HCT116 (cell line): ENCODE measurements at regions not wholly inside any gene's neighbourhood (a gene's known extent, or its start where the extent isn't known, plus 50 kb on each side); places are given as distances from the start of the nearest gene placed in this dataset.

ENCODE experiments used
- ATAC-seq: fragments of 200-7000 bp; cut with Tn5 transposase; 2 replicates; pipeline ENCODE4 v1.9.1; 2020; ENCODE audit warnings: mild to moderate bottlenecking, moderate library complexity
- BruUV-seq: library from RNA; stranded (reverse); fragments of 400-500 nt; replicated peaks from 2 replicates; lab custom pipeline; 2021; lab: Mats Ljungman, UMichigan
- CTCF ChIA-PET: fragments of 300-600 bp; sonication (Branson Sonifier 250); formaldehyde crosslinking; loops from one replicate; lab custom pipeline; 2021; ENCODE audit warnings: antibody characterized with exemption; lab: Charles Lee
- POLR2A ChIA-PET: fragments of 300-600, 350-600 bp; sonication (Branson Sonifier 250); formaldehyde crosslinking; loops from one replicate; lab custom pipeline; 2021; ENCODE audit warnings: antibody characterized with exemption; lab: Charles Lee
- RAD21 ChIA-PET, 2 experiments: fragments of 300-600 bp; sonication (Branson Sonifier 250); formaldehyde crosslinking; loops; one replicate each; lab custom pipeline; 2023; ENCODE audit warnings: low total read pairs in 2 of 2; ENCODE audit not compliant: uncharacterized antibody in 2 of 2, unreplicated experiment in 2 of 2, low non-redundant PET in 1 of 2; lab: Charles Lee
- DNase-seq: peaks from one replicate; pipeline ENCODE4 v3.0.0-alpha.2; 2010; ENCODE audit warnings: low read depth, low spot score
- H2AFZ ChIP-seq: fragments of 200-600 bp; shearing (Covaris generic), sonication (generic); 2 replicates; pipeline ENCODE4 v1.6.1; 2017; ENCODE audit warnings: low read depth, mixed run types, mixed read lengths, antibody characterized with exemption, low read length; ENCODE audit not compliant: poor library complexity, severe bottlenecking
- H3K27ac ChIP-seq: 2 replicates; pipeline ENCODE4 v1.5.1; 2012; ENCODE audit warnings: low read depth, low read length
- H3K27me3 ChIP-seq: fragments of 200-600 bp; sonication (generic); 2 replicates; pipeline ENCODE4 v1.6.1; 2016; ENCODE audit warnings: mixed run types, low read length, mixed read lengths; ENCODE audit not compliant: insufficient read depth
- H3K36me3 ChIP-seq, 2 experiments: fragments of 200-500 bp in 1 of 2; fragments of 200-600 bp in 1 of 2; sonication (Bioruptor generic) in 1 of 2; sonication (generic) in 1 of 2; 2 replicates each; pipeline versions ENCODE4 v1.5.1 to v1.6.1; 2014 to 2016; ENCODE audit warnings: low read length in 2 of 2, inconsistent platforms in 1 of 2, mixed read lengths in 1 of 2, mixed run types in 1 of 2; ENCODE audit not compliant: insufficient read depth in 2 of 2, control insufficient read depth in 1 of 2
- H3K4me1 ChIP-seq, 2 experiments: fragments of 200-600 bp in 1 of 2; sonication (generic) in 1 of 2; 2 replicates each; pipeline versions ENCODE4 v1.5.1 to v1.6.1; 2012 to 2017; ENCODE audit warnings: low read length in 2 of 2, inconsistent platforms in 1 of 2, mild to moderate bottlenecking in 1 of 2, mixed read lengths in 1 of 2, mixed run types in 1 of 2, moderate library complexity in 1 of 2; ENCODE audit not compliant: insufficient read depth in 2 of 2, control insufficient read depth in 1 of 2
- H3K4me2 ChIP-seq: fragments of 200-600 bp; sonication (generic); 2 replicates; pipeline ENCODE4 v1.6.1; 2017; ENCODE audit warnings: mixed run types, low read length, mixed read lengths
- H3K4me3 ChIP-seq, 2 experiments: fragments of 200-600 bp in 1 of 2; sonication (generic) in 1 of 2; replicated peaks in 1 of 2; 2 replicates each; pipeline ENCODE4 v1.5.1; 2011 to 2016; ENCODE audit warnings: low read length in 2 of 2, control low read depth in 1 of 2, low read depth in 1 of 2, mild to moderate bottlenecking in 1 of 2, mixed read lengths in 1 of 2, mixed run types in 1 of 2
- H3K79me2 ChIP-seq: fragments of 200-600 bp; sonication (generic); 2 replicates; pipeline ENCODE4 v1.6.1; 2017; ENCODE audit warnings: mild to moderate bottlenecking, mixed run types, low read length, moderate library complexity, mixed read lengths; ENCODE audit not compliant: insufficient read depth
- H3K9ac ChIP-seq: fragments of 200-600 bp; sonication (generic); 2 replicates; pipeline ENCODE4 v1.6.1; 2016; ENCODE audit warnings: low read length, mixed read lengths
- H3K9me2 ChIP-seq: fragments of 200-600 bp; sonication (generic), shearing (Covaris generic); 2 replicates; pipeline ENCODE4 v1.6.1; 2017; ENCODE audit warnings: mixed run types, mild to moderate bottlenecking, moderate library complexity; ENCODE audit not compliant: insufficient read depth
- H3K9me3 ChIP-seq, 2 experiments: fragments of 200-500 bp in 1 of 2; fragments of 200-600 bp in 1 of 2; sonication (Bioruptor generic) in 1 of 2; sonication (generic) in 1 of 2; 2 replicates each; pipeline ENCODE4 v1.6.1; 2014 to 2017; ENCODE audit warnings: low read length in 2 of 2, mixed read lengths in 2 of 2, inconsistent platforms in 1 of 2, low read depth in 1 of 2, mild to moderate bottlenecking in 1 of 2, mixed run types in 1 of 2, moderate library complexity in 1 of 2; ENCODE audit not compliant: control insufficient read depth in 1 of 2, insufficient read depth in 1 of 2
- H4K20me1 ChIP-seq: fragments of 200-600 bp; sonication (generic), shearing (Covaris generic); 2 replicates; pipeline ENCODE4 v1.6.1; 2017; ENCODE audit warnings: mixed run types, mild to moderate bottlenecking, moderate library complexity; ENCODE audit not compliant: insufficient read depth
- CTCF ChIP-seq, 3 experiments: fragments of 200-600 bp in 1 of 3; sonication (generic) in 1 of 3; IDR thresholded peaks in 2 of 3; conservative IDR thresholded peaks in 1 of 3; 2 replicates each; pipeline ENCODE4 v1.5.1; 2012 to 2017; ENCODE audit warnings: low read depth in 2 of 3, low read length in 2 of 3, antibody characterized with exemption in 1 of 3, borderline replicate concordance in 1 of 3, control low read depth in 1 of 3, mild to moderate bottlenecking in 1 of 3, mixed read lengths in 1 of 3, mixed run types in 1 of 3, moderate library complexity in 1 of 3; ENCODE audit not compliant: insufficient read depth in 1 of 3
- EGR1 ChIP-seq: IDR thresholded peaks from 2 replicates; pipeline ENCODE4 v1.6.1; 2012; ENCODE audit warnings: low read depth
- ELF1 ChIP-seq: IDR thresholded peaks from 2 replicates; pipeline ENCODE4 v1.6.1; 2012; ENCODE audit warnings: low read depth, borderline replicate concordance
- EZH2 ChIP-seq: fragments of 200-600 bp; sonication (generic); IDR thresholded peaks from 2 replicates; pipeline ENCODE4 v1.6.1; 2017; ENCODE audit warnings: antibody characterized with exemption, mixed run types
- FOSL1 ChIP-seq: IDR thresholded peaks from 2 replicates; pipeline ENCODE4 v1.6.1; 2012; ENCODE audit warnings: low read depth
- intact Hi-C: fragments of 100-400 bp; cut with micrococcal nuclease; formaldehyde crosslinking; loops from 2 replicates; pipeline ENCODE4 v1.10.0; 2022

- H3K4me2 ChIP-seq, result no peak overlapping the region
- BruUV-seq, result no TSS peak
- H3K36me3 ChIP-seq, result no peaks in the 10 kb centered on the region
- ChIA-PET CTCF (no interaction called here), RAD21 (no interaction called here), POLR2A (no interaction called here)
- ATAC-seq, result no peak
- no peak overlapping the region for H3K4me3 ChIP-seq
- H3K9me3 ChIP-seq, result no peaks in the 10 kb centered on the region
- no peaks in the 10 kb centered on the region for H4K20me1 ChIP-seq
- H3K27ac ChIP-seq, result no peak overlapping the region
- no peaks in the 10 kb centered on the region for H3K79me2 ChIP-seq
- intact Hi-C loops, result no loop called here
- H3K9ac ChIP-seq, result no peak overlapping the region
- H3K27me3 ChIP-seq, result no peaks in the 10 kb centered on the region
- no peak overlapping the region for H2AFZ ChIP-seq
- H3K9me2 ChIP-seq, result no peaks in the 10 kb centered on the region
- no peak for DNase-seq
- TF ChIP-seq EGR1 (no peak), ELF1 (no peak), EZH2 (no peak)
- H3K4me1 ChIP-seq, result no peaks in the 10 kb centered on the region
Measured at GRCh38 chr13:76647550-76647949, 238.7 kb downstream of the KCTD12 start.

GRCh38 chr13:76646946-76647345, 239.3 kb downstream of the KCTD12 start:
- H3K27ac ChIP-seq, result no peak overlapping the region
- ATAC-seq (no peak), DNase-seq (no peak)
- no TSS peak for BruUV-seq
- H3K79me2 ChIP-seq, result no peaks in the 10 kb centered on the region
- H3K4me3 ChIP-seq, result no peak overlapping the region
- no peaks in the 10 kb centered on the region for H3K27me3 ChIP-seq
- no peak overlapping the region for H3K4me2 ChIP-seq
- no peaks in the 10 kb centered on the region for H3K9me2 ChIP-seq
- no peaks in the 10 kb centered on the region for H4K20me1 ChIP-seq
- no peaks in the 10 kb centered on the region for H3K9me3 ChIP-seq
- no peaks in the 10 kb centered on the region for H3K36me3 ChIP-seq
- intact Hi-C loops, result no loop called here
- H3K9ac ChIP-seq, result no peak overlapping the region
- ChIA-PET POLR2A (no interaction called here), RAD21 (no interaction called here), CTCF (no interaction called here)
- no peak for TF ChIP-seq FOSL1
- no peak for TF ChIP-seq EZH2
- no peak for TF ChIP-seq CTCF (IDR thresholded peaks at IDR 0.05 in 2 of 3, conservative IDR thresholded peaks at IDR 0.05 in 1 of 3; ENCODE audit: borderline replicate concordance in 1 of 3, insufficient read depth in 1 of 3, low read depth in 2 of 3, low read length in 2 of 3)
- no peak overlapping the region for H2AFZ ChIP-seq
- H3K4me1 ChIP-seq, result no peaks in the 10 kb centered on the region
